CD4-positive, alpha-beta T cell treated with Interleukin-4 for 4 hours (primary cell): ENCODE measurements at regions not wholly inside any gene's neighbourhood (a gene's known extent, or its start where the extent isn't known, plus 50 kb on each side); places are given as distances from the start of the nearest gene placed in this dataset.

ENCODE experiments used
- DNase-seq: peaks from one replicate; pipeline ENCODE4 v3.0.0-alpha.2; 2020

DNA sequence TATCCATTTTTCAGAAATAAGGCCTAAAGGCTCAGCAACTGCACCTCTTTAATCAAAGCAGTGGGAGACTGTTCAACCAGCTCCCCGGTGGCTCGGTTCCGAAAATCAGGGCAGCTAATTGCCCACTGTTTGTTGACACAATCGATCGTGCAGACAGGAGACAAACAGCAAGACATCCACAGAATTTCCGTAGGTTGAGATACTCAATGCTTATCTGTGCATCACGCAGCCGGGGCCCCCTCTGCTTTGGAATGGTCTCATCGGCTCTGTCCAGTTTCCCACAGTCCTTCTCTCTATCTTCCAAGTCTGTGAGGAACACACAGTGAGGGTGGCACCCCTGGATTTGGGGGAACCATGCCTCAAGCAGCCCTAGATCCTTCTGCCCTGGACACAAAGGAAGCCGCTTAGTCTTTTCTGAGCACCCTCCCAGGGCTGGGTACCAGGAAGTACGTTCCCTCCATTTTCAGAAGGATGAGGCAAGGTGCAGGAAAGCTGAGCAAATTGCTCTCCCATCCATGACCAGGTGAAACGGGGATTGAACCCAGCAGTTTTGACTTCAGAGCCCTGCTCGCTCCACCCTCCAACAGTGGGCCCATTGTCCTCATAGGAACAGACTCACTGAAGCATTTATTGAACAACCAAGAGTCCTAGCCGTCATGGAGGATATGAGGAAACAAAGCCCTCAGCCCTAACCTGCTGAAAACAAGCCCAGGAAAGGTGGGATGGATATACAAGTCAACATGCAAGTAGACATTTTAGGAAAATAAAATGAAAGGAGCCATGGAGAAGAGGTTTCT, 70.7 kb downstream of the C16orf95 start:
- no peak for DNase-seq

DNA sequence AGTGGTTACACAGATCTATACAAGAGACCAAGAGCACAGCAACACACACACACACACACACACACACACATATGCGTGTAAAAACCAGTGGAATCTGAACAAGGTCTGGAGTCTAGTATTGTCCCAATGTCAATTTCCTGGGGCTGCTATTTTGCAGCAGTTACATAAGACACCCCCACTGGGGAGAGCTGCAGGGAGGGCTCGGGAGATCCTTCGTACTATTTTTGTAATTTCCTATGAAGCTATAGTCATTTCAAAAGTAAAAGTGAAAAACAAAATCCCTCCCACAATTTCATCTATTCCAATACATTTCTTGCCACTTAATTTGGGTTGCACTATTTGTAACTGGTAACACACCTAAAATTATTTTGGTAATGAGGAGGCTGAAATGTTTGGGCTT, 68.5 kb downstream of the C16orf95 start:
- DNase-seq, result no peak

DNA sequence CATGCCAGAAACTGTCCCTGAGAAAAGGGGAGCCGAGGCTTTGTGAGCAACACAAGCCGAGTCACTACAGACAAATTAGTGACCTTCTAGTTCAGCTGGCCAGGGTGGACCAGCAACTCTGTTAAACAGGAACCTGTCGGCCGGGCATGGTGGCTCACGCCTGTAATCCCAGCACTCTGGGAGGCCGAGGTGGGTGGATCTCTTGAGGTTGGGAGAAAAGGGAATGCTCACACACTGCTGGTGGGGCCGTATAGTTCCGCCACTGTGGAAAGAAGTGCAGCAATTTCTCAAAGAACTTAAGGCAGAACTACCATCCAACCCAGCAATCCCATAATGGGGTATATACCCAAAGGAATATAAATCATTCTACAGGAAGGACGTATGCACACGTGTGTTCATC, 67.8 kb downstream of the C16orf95 start:
- no peak for DNase-seq

DNA sequence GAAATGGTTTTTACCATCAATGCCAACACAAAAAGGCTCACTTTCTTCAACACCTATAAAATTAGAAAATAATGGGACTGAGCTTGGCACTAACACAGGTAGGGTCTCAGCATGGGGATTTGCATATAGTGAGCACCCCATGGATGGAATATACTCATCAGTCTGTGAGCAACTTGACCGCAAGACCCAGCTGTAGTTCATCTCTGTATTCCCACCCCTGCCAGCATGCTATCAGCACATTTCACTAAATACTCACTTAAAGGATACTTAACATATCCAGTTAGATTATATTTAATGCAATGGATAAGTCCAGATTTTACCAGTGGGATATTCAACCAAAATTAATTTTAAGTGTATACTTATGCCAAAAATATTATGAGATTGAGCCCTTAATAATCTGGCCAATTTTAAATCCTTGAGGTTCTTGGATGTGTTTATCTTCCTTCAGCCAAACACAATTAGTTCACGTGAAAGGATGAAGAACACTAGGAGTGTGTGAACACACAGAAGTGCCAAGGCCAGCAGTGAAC, 66.7 kb downstream of the C16orf95 start:
- no peak for DNase-seq

DNA sequence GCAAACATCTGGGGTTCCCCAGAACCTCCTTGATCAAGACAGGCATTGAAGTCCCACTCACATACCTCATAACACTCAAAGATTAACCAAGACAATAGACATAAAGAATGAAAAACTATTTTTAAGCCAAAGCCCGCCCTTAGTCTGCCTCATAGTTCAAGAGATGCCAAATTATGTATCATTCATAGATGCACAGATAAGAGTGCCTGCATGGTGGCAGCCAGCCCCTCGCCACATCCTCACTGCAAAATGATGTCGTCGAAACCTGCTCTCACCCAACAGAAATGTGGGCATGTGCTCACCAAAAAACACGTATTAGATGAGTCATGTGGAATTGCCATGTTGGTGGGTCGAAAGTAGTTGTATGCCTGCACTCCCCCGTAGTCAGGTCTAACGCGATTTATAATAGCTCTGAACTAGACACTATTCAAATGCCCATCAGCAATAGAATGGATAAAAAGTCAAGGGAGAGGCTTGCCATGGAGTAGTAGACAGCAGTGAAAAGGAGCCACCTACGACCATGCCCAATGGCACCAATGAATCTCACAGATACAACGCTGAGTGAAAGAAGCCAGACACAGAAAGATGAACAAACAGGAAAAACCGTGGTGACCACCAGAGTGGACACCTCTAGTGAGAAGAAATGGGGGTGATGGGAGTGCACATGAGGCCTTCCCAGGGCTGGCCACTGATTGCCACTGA, 64.8 kb downstream of the C16orf95 start:
- DNase-seq, result no peak
